ENCODE measurements at regions not wholly inside any gene's neighbourhood (a gene's known extent, or its start where the extent isn't known, plus 50 kb on each side); places are given as distances from the start of the nearest gene placed in this dataset.

GRCh38 chr6:56775498-56776166 is 132.9 kb upstream of the DST start:
- H4K91ac ChIP-seq (ENCODE audit: insufficient read length, low read depth, low read length), result no peak overlapping the region

More at GRCh38 chr6:56775498-56776166, 132.9 kb upstream of the DST start:
- Histone ChIP-seq H3K18ac (ENCODE audit: insufficient read length, low read depth, low read length) (no peak overlapping the region), H3K27me3 (ENCODE audit: insufficient read depth, low read length) (no peaks in the 10 kb centered on the region), H4K20me1 (ENCODE audit: control insufficient read depth, insufficient read depth, insufficient read length) (no peaks in the 10 kb centered on the region), H3K4me2 (ENCODE audit: insufficient read depth, insufficient read length, low read length) (peak overlapping the region; percentile 57), H4K8ac (replicated peaks; ENCODE audit: insufficient read length, low read depth, low read length) (no peak overlapping the region), H2BK120ac (ENCODE audit: low read depth, low read length, poor library complexity, severe bottlenecking) (no peak overlapping the region), H3K14ac (ENCODE audit: insufficient read depth, low read length) (no peak overlapping the region), H2AFZ (ENCODE audit: low read length) (no peak overlapping the region), H3K9me3 (ENCODE audit: control insufficient read depth, low read depth, low read length) (no peaks in the 10 kb centered on the region), H3K27ac (ENCODE audit: insufficient read length, low read depth, low read length) (peak overlapping the region; percentile 95), H3K56ac (ENCODE audit: insufficient read length, low read depth, low read length) (no peak overlapping the region), H3K4ac (ENCODE audit: low read depth, low read length) (no peak overlapping the region), H3K79me2 (ENCODE audit: insufficient read depth, low read length) (peaks cover 12% of the 10 kb centered on the region; the same call in 1 of the 2 replicates), H3K79me1 (ENCODE audit: insufficient read depth, low read depth, low read length, poor library complexity, severe bottlenecking) (peaks cover 5% of the 10 kb centered on the region), H3K4me1 (ENCODE audit: insufficient read depth, low read length) (peaks cover 12% of the 10 kb centered on the region; the same call in 1 of the 2 replicates), H2BK12ac (ENCODE audit: insufficient read length, low read depth, low read length) (no peak overlapping the region), H3K23me2 (ENCODE audit: insufficient read length, low read depth, low read length, poor library complexity, severe bottlenecking) (no peaks in the 10 kb centered on the region), H2AK5ac (ENCODE audit: insufficient read length, low read length) (no peak overlapping the region), H2BK20ac (ENCODE audit: low read depth, low read length, poor library complexity, severe bottlenecking) (no peak overlapping the region), H2BK5ac (ENCODE audit: insufficient read length, low read length) (no peak overlapping the region), H2BK15ac (ENCODE audit: low read depth, low read length) (no peak overlapping the region), H4K5ac (ENCODE audit: insufficient read length, low read depth, low read length) (no peak overlapping the region), H3T11ph (ENCODE audit: low read length) (no peak overlapping the region), H3K9ac (ENCODE audit: extremely low read depth, insufficient read length, low read length) (peak overlapping the region; percentile 6), H3K23ac (ENCODE audit: insufficient read length, low read depth, low read length) (no peak overlapping the region)
- DNase-seq, result peak; percentile 53
- Mint-ChIP-seq H3K4me1 (peaks cover 41 to 50% of the 10 kb centered on the region in 2 experiments), H3K27ac (peak overlapping the region; percentile 77 to 98 (median 93)), H3K9me3 (peaks cover 0 to 5% of the 10 kb centered on the region in 2 experiments; a peak in 2 of 5 replicates), H3K36me3 (ENCODE audit: insufficient read depth in 1 of 3, low read depth in 3 of 3) (peaks cover 3 to 12% (median 5%) of the 10 kb centered on the region in 3 experiments; a peak in 6 of 7 replicates), H3K4me3 (peak overlapping the region; percentile 13 to 59; a peak in 4 of 5 replicates), H3K27me3 (ENCODE audit: low read depth) (no peaks in the 10 kb centered on the region)
- no peak for TF ChIP-seq CTCF (conservative IDR thresholded peaks at IDR 0.05)
- no CpG with 5 or more reads among the region's 4 CpGs for WGBS (ENCODE audit: extremely low coverage, insufficient read length, low lambda C conversion rate)
